ENCODE measurements at regions not wholly inside any gene's neighbourhood (a gene's known extent, or its start where the extent isn't known, plus 50 kb on each side); places are given as distances from the start of the nearest gene placed in this dataset.

DNA sequence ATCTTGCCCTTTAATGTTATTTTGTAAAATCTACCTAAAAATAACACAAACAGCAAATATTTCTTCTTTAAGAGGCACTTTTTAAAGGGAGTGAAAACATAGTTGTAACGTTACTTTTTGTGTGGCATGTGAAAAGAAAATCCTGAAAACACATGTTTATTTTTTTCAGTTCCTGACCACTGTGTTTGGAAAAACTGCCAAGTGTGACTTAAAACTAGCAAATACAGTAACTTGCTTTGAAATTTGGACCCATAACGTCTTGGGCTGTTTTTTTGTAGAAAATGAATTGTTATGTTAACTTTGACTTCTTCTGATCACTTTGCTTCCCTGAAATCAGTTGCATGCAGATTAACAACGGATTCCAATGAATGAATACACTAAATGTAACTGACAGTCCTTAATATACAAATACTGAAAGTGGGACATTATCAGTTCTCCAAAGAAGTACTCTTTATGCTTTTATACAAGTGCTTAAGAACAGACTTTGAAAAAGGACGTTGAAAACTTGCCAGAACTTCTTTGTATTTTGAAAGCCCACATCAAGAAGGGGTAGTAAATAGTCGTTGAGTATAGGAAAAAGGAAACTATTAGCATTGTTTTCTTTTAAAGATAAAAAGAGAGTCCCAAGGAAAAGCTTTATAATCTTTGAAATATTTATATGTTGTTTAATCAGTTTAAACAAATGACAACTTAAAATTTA, 96.1 kb upstream of the ZEB2 start:
- DNase-seq (ENCODE audit: low read depth in 4 of 4, low spot score in 3 of 4) = no peak

DNA sequence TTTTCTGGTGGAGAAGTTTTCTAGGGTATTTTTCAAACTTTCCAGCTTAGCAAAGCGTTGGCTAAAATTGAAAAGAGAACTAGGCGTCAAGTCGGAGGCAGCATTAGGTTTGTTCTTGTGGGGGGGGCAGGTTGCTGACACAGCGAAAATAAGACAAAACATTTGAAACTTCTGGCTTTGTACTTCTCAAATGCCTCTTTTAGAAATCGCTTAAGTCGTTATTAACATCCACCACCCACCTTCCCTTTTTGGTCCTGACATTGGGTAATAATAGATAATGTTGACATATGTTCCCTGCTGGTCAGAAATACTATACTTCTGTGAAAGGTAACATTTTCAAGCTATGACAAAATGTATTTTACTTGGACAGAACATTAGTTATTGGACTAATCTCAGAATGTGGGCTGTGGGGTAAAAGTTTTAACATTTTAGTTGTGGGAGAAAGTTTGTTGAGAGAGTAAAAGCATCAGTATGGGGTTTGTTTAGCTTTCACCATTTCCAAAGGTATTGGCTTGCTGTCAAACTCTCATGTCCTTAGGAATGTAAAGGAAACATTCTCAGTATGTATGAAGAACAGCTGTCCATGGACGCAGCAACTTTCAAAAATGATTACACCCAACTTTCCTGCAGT, 88.1 kb upstream of the ZEB2 start:
- DNase-seq (ENCODE audit: low read depth in 4 of 4, low spot score in 3 of 4) = no peak

DNA sequence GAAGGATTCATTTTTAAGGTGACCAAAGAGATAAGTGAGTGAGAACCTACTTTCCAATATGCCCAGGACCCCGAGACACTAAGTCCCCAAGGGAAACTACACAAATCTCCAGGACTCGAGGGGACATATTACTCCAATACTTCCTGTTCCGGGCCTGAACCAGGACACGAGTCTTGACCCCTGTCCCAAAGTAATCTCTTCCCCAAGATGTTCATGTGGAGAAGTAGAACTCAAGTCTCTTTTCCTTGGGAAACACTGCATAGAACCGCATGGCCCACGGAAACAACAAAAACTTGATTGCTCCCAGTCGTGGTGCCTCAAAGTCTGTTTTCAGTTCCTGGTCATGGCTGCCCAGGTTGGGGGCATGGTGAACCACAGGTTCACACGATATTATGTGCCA, 87.2 kb upstream of the ZEB2 start:
- DNase-seq (ENCODE audit: low read depth in 4 of 4, low spot score in 3 of 4) = no peak

DNA sequence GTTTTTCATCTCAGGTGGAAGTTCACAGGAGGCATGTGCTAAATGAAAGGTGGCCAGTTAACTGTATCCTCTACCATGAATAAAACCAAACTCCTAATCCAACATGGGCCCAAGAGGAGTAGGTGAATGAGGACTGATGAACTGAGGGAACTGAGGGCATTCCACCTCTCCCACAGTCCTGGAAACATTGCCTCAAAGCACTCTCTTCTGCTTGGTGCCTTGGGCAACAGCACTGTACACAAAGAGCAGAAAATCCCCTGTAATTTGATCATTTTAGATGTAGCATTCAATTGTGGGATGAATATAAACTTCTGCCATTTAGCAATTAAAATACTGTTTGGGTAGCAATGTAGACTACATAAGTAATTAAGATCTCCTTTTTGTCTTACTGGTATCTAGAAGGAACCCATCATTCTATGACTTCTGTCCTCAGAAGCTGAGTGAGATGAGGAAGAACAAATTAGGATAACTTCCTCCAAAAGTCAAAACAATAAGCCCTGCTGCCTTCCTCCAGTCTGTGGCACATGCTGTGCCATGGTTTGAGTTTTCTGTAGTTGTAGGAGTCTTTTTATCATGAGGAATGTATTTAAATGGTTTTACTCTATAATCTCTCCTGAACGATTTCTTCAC, 86.7 kb upstream of the ZEB2 start:
- DNase-seq (ENCODE audit: low read depth in 4 of 4, low spot score in 3 of 4) = no peak

DNA sequence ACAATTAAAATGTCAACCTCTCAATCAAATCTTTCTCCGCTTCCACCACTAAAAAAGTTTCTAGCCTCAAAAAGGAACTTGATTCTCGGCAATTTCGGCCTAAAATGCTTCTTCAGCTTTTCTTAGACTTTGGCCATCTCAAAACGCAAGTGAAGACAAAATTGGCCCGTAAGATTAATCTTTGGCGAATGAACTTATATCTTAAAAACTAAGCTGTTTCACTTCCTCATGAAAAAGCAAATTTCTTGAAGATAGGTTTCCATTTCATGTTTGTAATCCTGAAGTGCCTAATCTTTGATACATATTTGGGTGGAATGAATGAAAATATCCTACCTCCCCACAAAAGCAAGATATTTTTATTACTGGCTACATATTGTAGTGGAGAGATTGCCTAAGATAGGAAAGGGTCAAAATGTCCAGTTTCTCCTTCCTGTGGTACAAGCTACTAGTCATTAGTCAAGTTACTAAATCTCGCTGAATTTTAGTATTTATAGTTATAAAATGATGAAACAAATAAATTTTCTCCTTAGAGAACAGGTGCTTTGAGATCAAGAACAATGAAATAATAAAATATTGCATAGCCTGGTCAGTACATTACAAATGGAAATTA, 85.4 kb upstream of the ZEB2 start:
- no peak for DNase-seq (ENCODE audit: low read depth in 4 of 4, low spot score in 3 of 4)

DNA sequence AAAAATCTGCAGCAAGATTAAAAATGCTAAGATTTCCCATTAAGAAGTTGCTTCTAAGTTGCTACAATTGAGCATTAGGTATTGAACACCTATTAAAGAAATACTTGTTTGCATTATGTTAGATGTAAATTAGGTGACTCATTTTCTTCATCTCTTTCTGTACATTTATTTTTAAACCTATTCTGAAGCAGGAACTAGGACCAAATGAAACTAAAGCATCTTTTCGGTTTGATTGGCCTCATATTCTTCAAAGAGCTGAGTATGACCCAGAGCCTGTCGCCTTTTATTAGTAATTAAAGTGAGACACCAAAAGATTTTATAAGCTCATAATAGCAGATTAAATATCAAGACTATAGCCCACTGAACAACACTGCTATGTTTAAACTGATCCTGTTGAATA, 83.4 kb upstream of the ZEB2 start:
- DNase-seq (ENCODE audit: low read depth in 4 of 4, low spot score in 3 of 4) = no peak

DNA sequence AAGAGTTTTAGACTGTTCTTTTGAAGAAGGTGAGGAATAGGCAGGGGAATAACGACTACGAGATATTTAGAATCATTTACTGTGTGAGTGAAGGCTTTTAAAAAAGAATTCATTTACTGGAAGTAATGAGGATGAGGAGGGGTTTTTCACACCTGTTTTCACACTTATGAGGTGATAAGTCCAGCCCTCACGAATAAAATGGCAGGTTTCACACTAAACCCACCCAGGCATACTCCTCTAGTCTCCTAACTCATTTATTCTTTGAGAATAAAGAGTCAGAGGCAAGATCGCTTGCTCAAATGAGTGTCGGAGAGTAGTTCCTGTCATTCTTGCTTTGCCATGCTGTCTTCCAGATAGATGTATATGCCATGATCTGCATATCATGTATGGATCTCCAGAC, 79.0 kb upstream of the ZEB2 start:
- no peak for DNase-seq (ENCODE audit: low read depth in 4 of 4, low spot score in 3 of 4)

DNA sequence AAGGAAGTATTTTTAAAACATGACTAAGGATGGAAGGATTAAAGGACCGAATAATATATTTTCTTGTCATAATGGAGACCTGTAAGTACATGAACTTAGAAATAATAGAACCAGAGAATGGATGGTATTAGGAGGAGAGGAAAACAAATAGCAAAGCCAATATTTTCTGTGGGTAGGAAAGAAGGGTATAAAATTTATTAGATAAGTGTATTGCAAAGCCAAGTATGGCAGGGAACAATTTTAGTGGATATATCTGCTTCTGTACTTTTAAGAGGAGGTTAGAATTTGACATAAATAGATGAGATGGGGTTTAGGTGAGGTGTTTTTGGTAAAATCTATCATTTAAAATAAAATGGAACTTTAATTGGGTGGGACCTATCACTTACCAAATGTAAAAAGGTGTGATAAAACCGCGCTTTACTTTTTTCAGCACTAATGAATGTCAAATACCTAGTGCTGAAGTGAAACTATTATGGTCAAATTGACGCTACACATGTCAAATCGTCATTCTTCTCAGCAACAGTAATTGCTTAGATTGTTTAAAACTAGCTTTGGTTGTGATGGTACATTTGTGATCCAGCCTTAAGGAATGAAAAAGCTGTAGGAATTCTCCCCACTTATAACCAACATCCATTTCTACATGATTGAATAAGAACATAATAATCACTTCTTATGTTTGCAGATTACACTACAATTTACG, 78.1 kb upstream of the ZEB2 start:
- no peak for DNase-seq (ENCODE audit: low read depth in 4 of 4, low spot score in 3 of 4)

DNA sequence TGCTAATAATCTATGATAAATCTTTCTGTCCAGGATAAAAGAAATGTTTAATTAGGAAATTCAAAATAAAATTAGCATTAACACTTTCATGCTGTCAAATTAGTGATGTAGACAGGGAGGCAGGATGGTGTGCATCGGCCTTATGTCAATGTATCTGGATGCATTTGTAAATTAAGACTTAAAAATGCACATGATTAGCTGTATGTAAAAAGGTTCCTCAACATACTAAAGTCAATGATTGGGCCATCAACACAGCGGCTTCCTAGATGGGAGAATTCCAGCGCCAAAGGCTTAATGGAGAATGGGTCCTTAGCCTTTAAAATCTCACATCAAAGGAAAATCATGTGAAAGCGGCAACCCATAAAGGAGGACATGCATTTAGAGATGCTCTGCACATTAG, 77.5 kb upstream of the ZEB2 start:
- DNase-seq (ENCODE audit: low read depth in 4 of 4, low spot score in 3 of 4) = no peak

DNA sequence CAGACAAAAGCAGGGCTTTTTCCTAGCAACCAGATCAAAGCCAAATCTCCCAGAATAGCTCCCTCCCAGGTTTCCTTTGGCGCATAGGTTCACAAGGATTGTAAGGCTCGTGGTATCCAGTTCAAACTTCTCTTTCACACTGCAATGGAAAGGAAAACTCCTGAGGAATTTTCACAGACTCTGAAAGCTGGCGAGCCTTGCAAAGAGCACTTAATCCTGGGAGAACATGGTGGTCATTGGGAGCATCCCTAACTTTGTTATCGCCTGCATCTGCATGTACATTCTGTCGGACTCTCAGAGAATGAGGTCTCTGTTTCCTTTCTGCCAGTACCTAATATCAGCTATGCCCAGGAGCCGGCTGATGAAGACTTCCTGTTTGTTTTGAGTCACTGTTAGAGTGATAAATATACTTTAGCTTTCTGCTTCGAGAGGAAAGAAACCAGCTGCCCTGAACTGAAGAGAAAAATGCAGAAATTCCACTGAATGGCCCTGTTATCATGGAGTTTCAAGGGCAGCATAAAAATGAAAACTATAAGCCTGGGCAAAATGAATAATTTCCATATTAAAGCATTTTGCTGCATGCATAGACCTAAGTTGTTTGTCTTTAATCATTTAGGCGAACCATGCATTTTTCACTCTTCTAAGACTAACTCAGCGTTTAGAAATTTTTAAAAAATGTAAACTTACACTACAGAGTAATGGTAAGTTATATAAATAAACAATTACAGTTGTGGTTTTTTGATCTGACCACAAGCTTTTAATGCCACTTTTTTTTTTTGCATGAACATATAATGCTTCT, 76.4 kb upstream of the ZEB2 start:
- no peak for DNase-seq (ENCODE audit: low read depth in 4 of 4, low spot score in 3 of 4)

DNA sequence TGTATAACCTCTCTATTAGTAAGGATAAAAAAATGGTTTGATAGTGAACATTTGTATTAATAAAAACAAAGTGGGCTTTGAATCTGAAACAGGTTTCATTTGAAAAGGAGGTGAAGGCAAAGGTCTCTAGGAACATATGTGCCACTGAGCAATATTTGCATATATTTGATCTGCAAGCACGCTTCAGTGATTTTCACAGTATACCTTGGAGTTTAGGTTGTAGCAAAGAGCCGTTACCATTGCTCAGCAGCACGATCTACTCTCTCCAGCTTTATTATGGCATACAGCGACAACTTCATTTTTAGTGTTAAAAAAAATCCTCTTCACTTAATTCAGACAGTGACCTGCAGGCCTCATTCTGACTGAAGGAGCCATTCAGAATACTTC, 75.8 kb upstream of the ZEB2 start:
- no peak for DNase-seq (ENCODE audit: low read depth in 4 of 4, low spot score in 3 of 4)

DNA sequence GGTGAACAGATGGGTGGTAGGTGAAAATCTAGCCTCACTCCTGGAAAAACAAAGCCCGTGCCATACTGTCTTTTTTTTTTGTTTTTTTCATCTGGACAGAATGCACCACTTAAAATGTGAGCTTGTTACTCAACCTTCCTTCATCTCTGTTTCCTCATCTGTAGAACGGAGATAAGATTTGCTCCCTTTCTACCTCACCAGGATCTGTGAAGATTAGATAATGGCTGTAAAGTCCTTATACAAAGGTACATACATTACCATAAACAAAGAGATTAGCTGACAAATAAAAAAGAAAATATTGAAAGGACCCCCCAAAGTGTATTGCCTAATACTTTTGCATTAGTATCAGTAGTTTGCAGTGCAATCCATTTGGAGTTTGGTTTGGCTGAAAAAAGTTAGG, 75.4 kb upstream of the ZEB2 start:
- no peak for DNase-seq (ENCODE audit: low read depth in 4 of 4, low spot score in 3 of 4)

DNA sequence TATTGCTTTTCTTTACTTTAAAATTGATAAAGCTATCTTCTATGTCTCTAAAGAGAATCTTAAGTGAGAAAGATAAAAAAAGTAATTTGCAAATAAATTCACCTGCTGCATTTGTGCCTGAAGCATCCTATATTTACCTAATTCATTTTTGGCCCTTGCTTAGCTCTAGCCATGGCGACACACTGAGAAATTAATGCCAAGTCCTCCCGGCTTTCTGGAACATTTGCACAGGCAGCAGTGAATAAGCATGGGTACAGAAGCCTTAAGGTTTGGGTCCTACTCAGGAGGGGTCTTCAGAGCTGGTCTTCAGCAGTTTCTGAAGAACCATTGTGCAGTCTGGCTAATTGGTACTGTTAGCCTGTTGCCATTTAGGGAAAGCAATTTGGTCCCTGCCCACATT, 73.9 kb upstream of the ZEB2 start:
- DNase-seq (ENCODE audit: low read depth in 4 of 4, low spot score in 3 of 4) = no peak

DNA sequence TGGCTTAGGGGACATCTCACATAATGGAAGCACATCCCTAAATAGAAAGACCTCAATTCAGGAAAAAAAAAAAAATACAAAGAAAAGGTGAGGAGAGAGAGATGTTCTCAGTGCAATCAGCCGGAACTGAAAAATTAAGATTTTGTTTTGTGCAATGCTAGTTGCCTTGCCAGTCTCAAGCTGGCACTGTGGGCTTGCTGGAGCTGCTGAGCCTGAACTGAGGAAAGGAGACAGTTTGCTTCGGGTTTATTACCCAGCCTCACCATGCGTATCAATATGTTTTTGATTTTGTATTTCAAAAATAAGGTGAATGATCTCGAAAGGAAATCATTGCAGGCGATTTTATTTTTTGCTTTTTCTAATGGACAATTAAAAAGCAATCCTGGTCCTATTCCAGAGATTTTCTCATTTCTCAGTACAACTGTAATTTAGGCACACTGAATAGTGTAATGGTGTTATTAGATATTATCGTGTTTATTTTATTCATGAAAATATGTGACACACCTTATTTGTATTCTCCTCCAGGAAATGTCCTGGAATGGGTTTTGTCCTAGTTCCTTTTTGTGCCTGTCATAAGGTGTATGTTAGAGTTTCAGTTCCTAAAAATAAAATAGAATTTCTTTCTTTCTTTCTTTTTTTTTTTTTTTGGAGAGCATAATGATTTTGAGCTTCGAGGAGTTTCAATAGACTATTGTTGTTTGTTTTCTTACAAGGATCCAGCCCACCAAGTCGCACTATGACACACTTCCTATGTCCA, 72.8 kb upstream of the ZEB2 start:
- DNase-seq (ENCODE audit: low read depth in 4 of 4, low spot score in 3 of 4) = no peak

DNA sequence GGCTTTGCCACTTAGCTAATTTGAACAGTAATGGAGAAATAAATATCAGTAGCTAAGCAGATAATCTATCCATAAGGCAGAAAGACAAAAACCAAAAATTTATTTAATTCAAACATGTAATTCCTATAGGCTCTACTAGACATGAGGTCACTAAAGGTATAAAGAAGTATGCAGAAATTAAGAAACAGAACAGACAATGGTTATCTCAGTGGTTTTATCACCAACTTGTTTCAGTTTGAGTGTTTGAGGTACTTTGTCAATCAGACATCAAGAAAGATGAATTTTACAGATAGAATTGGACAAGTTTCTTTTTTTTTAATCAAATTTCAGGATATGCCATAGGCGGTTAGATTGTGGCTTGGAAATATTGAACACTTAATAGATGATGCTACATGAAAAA, 67.4 kb upstream of the ZEB2 start:
- DNase-seq (ENCODE audit: low read depth in 4 of 4, low spot score in 3 of 4) = no peak

DNA sequence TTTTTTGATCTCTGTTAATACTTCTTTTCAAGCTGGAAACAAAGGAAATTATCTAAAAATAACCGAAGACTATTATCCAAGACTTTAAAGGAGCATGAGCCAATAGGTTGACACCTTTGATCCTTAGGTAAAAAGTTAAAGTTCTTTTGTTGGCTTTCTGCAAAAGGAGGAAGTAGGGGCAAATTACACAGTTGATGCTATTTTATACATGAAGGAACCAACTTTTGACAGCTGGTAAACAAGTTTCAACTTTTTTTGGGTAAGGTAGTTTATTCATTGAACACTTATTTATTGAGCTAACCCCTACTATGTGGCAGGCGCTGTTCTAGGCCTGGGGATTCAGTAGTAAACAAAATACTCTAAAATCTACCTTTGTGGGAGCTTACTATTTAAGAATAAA, 66.6 kb upstream of the ZEB2 start:
- DNase-seq (ENCODE audit: low read depth in 4 of 4, low spot score in 3 of 4) = no peak

DNA sequence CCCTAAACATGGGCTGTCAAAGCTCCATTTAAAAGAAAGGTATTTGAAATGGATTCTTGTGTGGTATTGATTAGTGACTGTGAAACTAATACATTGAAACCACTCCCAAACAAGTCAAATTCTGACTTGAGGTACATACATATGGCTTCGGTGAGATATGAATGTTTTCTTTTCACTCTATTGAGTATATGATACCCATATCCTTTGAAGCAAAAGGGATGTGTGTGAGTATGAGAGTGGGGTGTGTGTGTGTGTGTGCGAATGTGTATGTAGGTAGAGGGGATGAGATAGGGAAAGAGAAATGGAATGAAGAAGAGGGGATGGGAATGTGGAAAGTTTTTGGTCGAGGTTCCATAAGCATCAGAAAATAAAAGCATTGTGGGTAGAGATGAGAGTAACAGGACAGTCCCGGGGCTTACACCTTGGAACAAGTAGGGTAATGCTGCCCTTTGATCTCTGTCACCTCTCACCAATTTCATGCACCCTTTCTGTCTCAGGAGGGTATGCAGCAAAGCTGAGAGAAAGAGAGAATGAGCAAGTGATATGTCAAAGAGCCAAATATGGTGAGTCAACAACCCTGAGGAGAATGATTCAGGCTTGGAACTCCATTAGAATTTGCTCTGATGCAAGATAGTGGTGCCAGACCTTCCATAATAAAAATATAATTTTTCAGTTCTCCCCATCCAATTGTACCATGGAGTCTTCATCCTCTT, 64.0 kb upstream of the ZEB2 start:
- DNase-seq (ENCODE audit: low read depth in 4 of 4, low spot score in 3 of 4) = no peak

DNA sequence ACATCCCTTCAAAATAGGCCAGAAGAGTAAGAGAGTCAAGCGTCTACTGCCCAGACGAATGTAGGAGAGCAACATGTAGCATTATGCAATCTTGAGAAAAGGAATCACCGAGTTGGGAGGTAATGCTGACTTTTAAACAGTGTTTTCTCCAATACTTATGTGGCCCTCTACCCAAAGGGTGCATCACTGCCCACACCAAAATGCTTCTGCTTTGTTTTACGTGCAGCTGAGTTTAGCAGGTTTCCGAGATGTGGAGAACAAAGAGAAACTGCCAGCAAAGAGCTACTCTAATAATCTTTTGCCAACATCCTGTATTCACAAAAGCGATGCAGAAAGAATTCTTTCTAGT, 63.4 kb upstream of the ZEB2 start:
- no peak for DNase-seq (ENCODE audit: low read depth in 4 of 4, low spot score in 3 of 4)

DNA sequence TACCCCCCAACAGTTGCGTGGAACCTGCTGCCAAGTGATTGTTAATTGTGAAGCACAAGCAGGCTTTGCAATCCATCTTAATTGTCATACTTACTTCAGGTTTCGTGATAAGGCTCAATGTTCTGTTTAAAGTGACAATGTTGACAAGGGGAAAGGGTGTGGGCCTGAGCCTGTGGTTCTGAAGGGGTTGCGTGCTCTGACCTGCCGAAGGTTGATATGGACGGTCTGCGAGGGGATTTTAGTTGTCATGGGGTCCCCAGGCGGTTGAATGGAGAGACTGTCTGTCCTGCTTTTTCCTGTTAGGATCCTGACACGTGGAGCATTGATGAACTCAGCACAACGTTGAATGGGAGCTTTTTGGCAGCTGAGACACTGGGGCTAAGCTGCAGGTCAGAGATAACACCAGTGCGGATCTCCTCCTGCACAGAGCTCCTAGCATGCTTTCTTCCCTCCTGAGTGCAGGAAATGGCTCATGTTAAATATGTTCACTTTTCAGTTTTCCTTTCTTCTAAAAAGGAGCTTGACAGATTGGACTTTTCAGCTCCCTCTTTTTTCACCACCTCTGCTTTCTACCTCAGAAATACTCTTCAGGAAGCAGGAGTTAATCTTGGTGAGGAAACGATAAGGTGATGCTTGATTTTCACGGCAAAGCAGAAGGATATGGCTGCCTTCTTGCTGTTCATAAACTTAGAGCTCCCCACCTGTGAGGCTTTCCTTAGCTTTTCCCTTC, 62.9 kb upstream of the ZEB2 start:
- no peak for DNase-seq (ENCODE audit: low read depth in 4 of 4, low spot score in 3 of 4)
